ENCODE measurements at regions not wholly inside any gene's neighbourhood (a gene's known extent, or its start where the extent isn't known, plus 50 kb on each side); places are given as distances from the start of the nearest gene placed in this dataset.

DNA sequence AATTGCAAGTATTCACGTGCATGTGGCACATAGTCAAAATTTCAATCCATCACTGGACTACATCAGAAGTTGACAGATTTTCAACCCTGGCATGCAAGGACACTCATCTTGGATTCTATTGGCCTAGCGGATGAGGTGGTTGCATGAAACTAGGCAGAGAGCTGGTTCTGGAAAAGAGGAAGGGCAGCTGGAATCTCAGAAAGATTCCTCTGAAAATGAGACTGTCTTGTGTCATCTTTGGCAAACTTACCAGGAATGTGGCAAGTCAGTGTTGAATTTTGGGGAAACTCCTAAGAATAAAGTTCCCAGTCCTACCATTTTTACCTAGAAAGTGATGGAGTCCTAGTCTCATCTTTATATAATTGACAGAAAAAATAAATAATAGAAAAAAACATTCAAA lies 384.3 kb upstream of the NR2F2 start:
- TF ChIP-seq, protein P1, sequence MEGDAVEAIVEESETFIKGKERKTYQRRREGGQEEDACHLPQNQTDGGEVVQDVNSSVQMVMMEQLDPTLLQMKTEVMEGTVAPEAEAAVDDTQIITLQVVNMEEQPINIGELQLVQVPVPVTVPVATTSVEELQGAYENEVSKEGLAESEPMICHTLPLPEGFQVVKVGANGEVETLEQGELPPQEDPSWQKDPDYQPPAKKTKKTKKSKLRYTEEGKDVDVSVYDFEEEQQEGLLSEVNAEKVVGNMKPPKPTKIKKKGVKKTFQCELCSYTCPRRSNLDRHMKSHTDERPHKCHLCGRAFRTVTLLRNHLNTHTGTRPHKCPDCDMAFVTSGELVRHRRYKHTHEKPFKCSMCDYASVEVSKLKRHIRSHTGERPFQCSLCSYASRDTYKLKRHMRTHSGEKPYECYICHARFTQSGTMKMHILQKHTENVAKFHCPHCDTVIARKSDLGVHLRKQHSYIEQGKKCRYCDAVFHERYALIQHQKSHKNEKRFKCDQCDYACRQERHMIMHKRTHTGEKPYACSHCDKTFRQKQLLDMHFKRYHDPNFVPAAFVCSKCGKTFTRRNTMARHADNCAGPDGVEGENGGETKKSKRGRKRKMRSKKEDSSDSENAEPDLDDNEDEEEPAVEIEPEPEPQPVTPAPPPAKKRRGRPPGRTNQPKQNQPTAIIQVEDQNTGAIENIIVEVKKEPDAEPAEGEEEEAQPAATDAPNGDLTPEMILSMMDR (IDR thresholded peaks at IDR 0.05; ENCODE audit: partially characterized antibody, unreplicated experiment), result no peak
- no peak overlapping the region for H3K4me3 Mint-ChIP-seq (ENCODE audit: unreplicated experiment)
- no peak overlapping the region for H3K27ac Mint-ChIP-seq (ENCODE audit: unreplicated experiment)
- no peak for DNase-seq
- H3K4me1 Mint-ChIP-seq (ENCODE audit: low read depth, unreplicated experiment), result no peaks in the 10 kb centered on the region
- no peaks in the 10 kb centered on the region for H3K36me3 Mint-ChIP-seq (ENCODE audit: unreplicated experiment)
- H3K27me3 Mint-ChIP-seq (ENCODE audit: unreplicated experiment), result no peaks in the 10 kb centered on the region
- H3K9me3 Mint-ChIP-seq (ENCODE audit: unreplicated experiment), result no peaks in the 10 kb centered on the region

DNA sequence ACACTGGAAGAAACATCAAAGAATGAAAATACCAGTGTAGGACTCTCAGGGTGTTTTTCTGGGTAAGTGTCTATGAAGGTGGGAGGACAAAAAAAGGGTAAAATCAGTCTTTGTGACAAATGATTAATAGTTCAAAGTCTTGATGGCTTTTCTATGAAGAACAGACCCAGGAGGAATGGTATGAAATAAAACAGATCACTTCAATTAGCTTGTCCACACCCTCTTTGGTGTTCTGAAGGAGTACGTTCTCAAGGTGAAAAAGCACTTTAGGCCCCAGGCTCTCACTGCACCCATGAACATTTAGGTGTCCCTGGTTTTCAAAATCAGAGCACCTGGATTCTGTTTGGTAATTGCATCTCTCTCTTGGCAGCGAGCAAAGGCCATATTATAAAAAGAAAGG lies 383.6 kb upstream of the NR2F2 start:
- Mint-ChIP-seq H3K36me3 (ENCODE audit: unreplicated experiment) (no peaks in the 10 kb centered on the region), H3K9me3 (ENCODE audit: unreplicated experiment) (no peaks in the 10 kb centered on the region), H3K27me3 (ENCODE audit: unreplicated experiment) (no peaks in the 10 kb centered on the region), H3K4me3 (ENCODE audit: unreplicated experiment) (no peak overlapping the region), H3K4me1 (ENCODE audit: low read depth, unreplicated experiment) (no peaks in the 10 kb centered on the region), H3K27ac (ENCODE audit: unreplicated experiment) (no peak overlapping the region)
- no peak for DNase-seq
- TF ChIP-seq, protein P1 (IDR thresholded peaks at IDR 0.05; ENCODE audit: partially characterized antibody, unreplicated experiment), result no peak

DNA sequence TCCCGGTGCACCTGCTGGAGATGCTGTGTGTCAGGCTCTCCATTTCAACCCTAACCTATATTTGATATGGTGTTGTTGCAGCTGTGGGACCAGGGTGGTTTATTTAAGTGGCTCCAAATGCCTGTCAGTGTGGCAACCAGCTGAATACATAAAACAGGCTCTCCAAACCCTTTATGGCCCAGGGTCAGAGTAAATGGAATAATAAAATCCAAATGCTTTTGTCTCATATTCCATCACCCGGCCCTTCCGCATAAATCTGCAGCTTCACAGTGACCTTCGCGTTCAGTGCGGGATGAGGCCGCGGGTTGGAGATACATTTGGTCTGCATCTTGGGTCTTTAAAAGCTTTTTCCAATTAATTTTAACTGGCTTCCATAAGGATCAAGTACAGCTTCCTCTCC lies 382.1 kb upstream of the NR2F2 start:
- Mint-ChIP-seq H3K27ac (ENCODE audit: unreplicated experiment) (no peak overlapping the region), H3K9me3 (ENCODE audit: unreplicated experiment) (no peaks in the 10 kb centered on the region), H3K36me3 (ENCODE audit: unreplicated experiment) (no peaks in the 10 kb centered on the region), H3K27me3 (ENCODE audit: unreplicated experiment) (no peaks in the 10 kb centered on the region), H3K4me3 (ENCODE audit: unreplicated experiment) (no peak overlapping the region), H3K4me1 (ENCODE audit: low read depth, unreplicated experiment) (no peaks in the 10 kb centered on the region)
- DNase-seq, result no peak
- TF ChIP-seq, protein P1 (IDR thresholded peaks at IDR 0.05; ENCODE audit: partially characterized antibody, unreplicated experiment), result no peak

DNA sequence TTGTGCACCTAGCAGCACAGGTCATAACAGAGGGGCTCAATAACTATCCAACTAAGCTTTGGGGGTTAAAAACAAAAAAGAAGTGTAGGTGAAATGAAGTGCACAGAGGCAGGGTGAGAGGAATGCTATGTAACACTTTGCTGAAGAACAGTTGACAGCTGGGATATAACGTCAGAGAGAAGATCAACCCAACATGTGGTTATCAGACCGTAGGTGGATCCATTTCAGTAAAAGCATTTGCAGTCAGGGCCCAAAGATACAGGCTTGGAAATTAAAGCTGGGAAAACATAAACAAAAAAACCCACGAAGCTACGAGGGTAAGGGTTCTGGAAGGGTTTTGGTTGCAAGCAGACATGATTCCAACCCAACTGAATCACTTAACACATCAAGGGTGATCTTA lies 377.5 kb upstream of the NR2F2 start:
- Mint-ChIP-seq H3K27ac (ENCODE audit: unreplicated experiment) (no peak overlapping the region), H3K4me1 (ENCODE audit: low read depth, unreplicated experiment) (no peaks in the 10 kb centered on the region), H3K9me3 (ENCODE audit: unreplicated experiment) (no peaks in the 10 kb centered on the region), H3K36me3 (ENCODE audit: unreplicated experiment) (no peaks in the 10 kb centered on the region), H3K27me3 (ENCODE audit: unreplicated experiment) (no peaks in the 10 kb centered on the region), H3K4me3 (ENCODE audit: unreplicated experiment) (no peak overlapping the region)
- TF ChIP-seq, protein P1 (IDR thresholded peaks at IDR 0.05; ENCODE audit: partially characterized antibody, unreplicated experiment), result no peak
- DNase-seq, result no peak

DNA sequence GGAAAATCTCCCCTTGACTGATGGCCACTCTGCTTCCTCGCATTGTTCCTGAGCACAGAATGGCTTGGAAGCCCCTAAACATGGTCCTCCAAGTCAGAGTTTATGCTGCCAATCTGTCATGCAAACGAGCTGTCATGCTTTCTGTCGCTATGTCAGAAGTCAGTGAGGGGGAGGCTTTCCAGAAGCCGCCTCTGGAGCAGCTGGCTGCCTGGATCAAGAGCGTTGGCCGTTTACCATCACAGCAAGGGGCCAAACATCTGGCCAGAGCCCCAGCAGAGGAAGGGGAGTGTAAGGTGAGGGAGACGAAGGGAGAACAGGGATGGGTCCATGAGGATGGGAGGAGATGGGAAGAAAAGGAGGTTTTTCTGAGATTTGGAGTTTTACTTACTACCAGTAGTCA lies 372.6 kb upstream of the NR2F2 start:
- Mint-ChIP-seq H3K4me3 (ENCODE audit: unreplicated experiment) (no peak overlapping the region), H3K27ac (ENCODE audit: unreplicated experiment) (no peak overlapping the region), H3K27me3 (ENCODE audit: unreplicated experiment) (no peaks in the 10 kb centered on the region), H3K9me3 (ENCODE audit: unreplicated experiment) (no peaks in the 10 kb centered on the region), H3K36me3 (ENCODE audit: unreplicated experiment) (no peaks in the 10 kb centered on the region), H3K4me1 (ENCODE audit: low read depth, unreplicated experiment) (no peaks in the 10 kb centered on the region)
- DNase-seq, result no peak
- TF ChIP-seq, protein P1 (IDR thresholded peaks at IDR 0.05; ENCODE audit: partially characterized antibody, unreplicated experiment), result no peak

Measured in glutamatergic neuron (in vitro differentiated cells).